ENCODE measurements at regions not wholly inside any gene's neighbourhood (a gene's known extent, or its start where the extent isn't known, plus 50 kb on each side); places are given as distances from the start of the nearest gene placed in this dataset.

- DNase-seq = no peak
These were observed 1075.0 kb upstream of the TENM3 start for GRCh38 chr4:181168011-181168805.

GRCh38 chr4:181173046-181173445 lies 1070.2 kb upstream of the TENM3 start:
- DNase-seq = no peak

- DNase-seq = no peak
These were observed 1066.9 kb upstream of the TENM3 start for GRCh38 chr4:181176306-181176705.

GRCh38 chr4:181181331-181181730 lies 1061.9 kb upstream of the TENM3 start:
- no peak for DNase-seq

- DNase-seq = no peak
These were observed 1053.5 kb upstream of the TENM3 start for GRCh38 chr4:181189751-181190150.

- DNase-seq = no peak
These were observed 1049.9 kb upstream of the TENM3 start for GRCh38 chr4:181193131-181193930.

GRCh38 chr4:181194096-181194495 lies 1049.1 kb upstream of the TENM3 start:
- no peak for DNase-seq

GRCh38 chr4:181200076-181200475 lies 1043.1 kb upstream of the TENM3 start:
- DNase-seq = no peak

GRCh38 chr4:181202240-181202639 lies 1041.0 kb upstream of the TENM3 start:
- DNase-seq = peak; percentile 44 to 54

- no peak for DNase-seq
These were observed 1039.1 kb upstream of the TENM3 start for GRCh38 chr4:181204109-181204508.

GRCh38 chr4:181213551-181213950 lies 1029.7 kb upstream of the TENM3 start:
- no peak for DNase-seq

GRCh38 chr4:181216501-181216900 lies 1026.7 kb upstream of the TENM3 start:
- DNase-seq = no peak

- no peak for DNase-seq
These were observed 1023.3 kb upstream of the TENM3 start for GRCh38 chr4:181219783-181220416.

GRCh38 chr4:181224852-181225251 lies 1018.4 kb upstream of the TENM3 start:
- no peak for DNase-seq

GRCh38 chr4:181225616-181226261 lies 1017.5 kb upstream of the TENM3 start:
- DNase-seq = no peak

GRCh38 chr4:181234951-181235680 lies 1008.1 kb upstream of the TENM3 start:
- no peak for DNase-seq

GRCh38 chr4:181245326-181245725 lies 997.9 kb upstream of the TENM3 start:
- no peak for DNase-seq

GRCh38 chr4:181249031-181249430 lies 994.2 kb upstream of the TENM3 start:
- DNase-seq = no peak

- no peak for DNase-seq
These were observed 988.4 kb upstream of the TENM3 start for GRCh38 chr4:181254771-181255170.

GRCh38 chr4:181258569-181258968 lies 984.6 kb upstream of the TENM3 start:
- DNase-seq = no peak

- no peak for DNase-seq
These were observed 984.0 kb upstream of the TENM3 start for GRCh38 chr4:181259081-181259709.

- DNase-seq = peak in 1 of 2 experiments; percentile 4
These were observed 981.9 kb upstream of the TENM3 start for GRCh38 chr4:181261279-181261678.

All from NCI-H526 (cell line).